ENCODE measurements at regions not wholly inside any gene's neighbourhood (a gene's known extent, or its start where the extent isn't known, plus 50 kb on each side); places are given as distances from the start of the nearest gene placed in this dataset.

DNA sequence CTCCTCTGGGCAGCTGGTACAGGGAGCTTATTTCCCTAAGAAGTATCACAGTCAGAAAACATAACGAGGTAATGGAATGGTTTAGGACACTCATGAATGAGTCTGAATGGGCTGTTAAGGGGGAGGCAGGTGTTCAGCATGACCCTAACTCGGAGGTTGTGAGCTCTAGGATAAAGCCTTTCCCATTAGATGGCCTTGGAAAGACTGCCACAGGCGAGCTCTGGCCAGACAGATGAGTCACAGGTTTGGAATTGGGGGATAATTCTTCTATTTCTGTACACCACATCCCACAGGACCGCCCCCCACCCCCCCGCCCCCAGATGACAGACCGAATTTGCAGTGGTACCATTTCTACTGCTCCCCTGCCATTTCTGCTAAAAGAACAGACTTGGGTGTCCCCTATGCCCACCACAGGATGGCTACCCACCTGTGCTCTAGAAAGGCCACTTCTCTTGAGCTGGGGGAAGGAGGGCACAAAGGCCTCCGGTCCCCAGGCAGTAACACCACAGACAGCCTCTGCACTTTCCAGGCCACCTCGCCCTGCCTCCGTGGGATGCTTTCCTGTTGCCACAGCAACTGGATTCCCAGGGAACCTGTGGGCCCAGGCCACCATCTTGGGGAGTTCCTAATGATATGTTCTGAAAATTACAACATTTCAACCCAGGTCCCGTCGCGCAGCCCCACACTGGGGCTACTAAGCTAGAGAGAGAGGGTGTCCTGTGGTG, 76.7 kb downstream of the TRIM29 start:
- DNase-seq (ENCODE audit: low spot score): no peak

GRCh38 chr11:120060512-120060911, 77.4 kb downstream of the TRIM29 start:
- no peak for DNase-seq (ENCODE audit: low spot score)

- DNase-seq (ENCODE audit: low spot score): no peak
These were observed 79.0 kb downstream of the TRIM29 start for GRCh38 chr11:120058931-120059330.

DNA sequence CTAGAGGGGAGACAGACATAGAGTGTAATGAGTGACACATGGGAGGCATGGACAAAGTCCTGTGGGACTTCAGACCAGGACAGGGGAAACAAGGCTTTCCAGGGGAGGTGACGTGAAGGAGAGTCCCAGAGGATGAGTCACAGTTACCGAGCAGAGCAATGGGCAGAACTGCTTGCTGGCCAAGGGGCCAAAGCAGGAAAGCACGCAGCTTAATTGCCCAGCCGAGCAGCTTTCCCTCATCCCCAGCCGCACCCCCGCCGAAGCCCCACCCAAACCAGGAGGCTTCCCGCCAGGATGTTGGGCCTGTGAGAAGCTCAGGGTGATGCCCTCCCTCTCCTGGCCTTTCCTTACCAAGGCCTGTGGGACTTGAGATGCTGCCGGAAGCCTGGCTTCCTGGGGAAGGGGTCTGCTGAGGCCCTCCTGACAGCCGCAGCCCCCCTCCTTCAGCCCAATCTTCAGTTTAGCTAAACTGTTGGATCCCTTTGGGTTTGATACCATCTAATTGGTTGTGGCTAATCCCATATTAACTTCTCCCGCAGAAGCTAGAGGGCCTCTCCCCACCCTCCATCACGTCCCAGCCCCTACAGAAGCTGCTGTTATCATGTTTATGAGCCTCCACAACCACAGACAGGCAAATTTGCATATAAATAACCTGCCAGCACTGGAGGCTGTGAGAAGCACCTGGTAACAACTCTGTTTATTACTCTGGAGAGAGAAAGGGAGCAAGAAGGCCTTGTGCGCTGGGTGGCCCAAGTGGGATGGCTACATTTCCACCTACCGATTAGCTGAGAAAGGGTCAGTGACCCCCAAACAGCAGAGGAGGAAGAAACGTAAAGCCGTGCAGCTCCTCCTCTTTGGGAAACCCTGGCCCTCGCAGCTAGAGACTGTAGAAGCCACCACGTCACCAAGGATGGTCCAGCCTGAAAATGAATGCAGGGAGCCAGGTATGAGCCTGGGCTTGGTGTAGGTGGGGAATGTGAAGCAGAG, 80.0 kb downstream of the TRIM29 start:
- no peak for DNase-seq (ENCODE audit: low spot score)

DNA sequence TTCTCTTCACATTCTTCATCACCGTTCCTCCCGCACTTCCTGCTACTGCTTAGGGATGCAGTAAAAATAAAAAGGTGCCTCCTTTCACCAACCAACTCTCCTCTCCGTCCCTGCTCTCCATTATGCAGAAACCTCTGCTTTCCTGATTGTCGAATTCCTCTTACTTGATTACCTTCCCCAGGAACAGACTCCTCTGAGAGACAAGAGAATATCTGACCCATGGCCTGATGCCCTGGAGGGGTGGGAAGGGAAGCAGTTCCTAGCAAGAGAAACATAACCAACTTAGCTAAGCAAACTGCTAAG, 80.9 kb downstream of the TRIM29 start:
- no peak for DNase-seq (ENCODE audit: low spot score)

DNA sequence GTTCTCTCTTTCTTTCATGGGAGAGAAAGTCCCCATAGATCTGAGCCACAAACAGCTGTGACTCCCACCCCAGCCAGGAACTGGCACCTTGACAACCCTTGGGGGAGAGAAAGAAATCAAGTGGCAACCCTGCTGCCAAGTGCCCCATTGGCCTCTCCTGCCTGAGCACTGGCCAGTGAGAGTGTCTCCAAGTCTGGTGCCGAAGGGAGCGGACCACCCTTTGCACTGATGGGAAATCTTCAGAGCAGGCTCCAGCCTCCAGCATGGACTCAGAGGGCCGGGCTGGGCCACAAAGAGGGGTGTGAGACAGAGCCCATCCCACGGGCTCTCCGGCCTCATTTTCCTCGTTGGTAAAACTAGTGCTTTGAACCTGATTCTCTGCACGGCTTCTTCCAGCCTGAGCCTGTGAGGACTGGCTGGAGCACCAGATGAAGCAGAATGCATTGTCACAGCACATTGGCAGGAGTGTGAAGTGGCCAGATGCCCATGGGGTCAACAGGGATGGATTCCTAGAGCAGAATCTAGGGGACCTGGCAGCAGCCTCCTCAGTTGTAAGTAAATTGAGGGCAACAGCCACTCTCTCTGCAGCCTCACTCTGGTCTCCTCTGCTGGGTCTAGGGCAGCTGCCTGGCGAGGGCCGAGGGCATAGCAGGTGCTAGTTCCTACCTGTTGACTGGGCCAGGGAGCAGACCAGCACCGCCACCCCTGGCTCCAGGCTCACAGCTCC, 81.4 kb downstream of the TRIM29 start:
- no peak for DNase-seq (ENCODE audit: low spot score)

GRCh38 chr11:120055646-120056045, 82.3 kb downstream of the TRIM29 start:
- DNase-seq (ENCODE audit: low spot score): no peak

GRCh38 chr11:120054753-120055045, 83.2 kb downstream of the TRIM29 start:
- DNase-seq (ENCODE audit: low spot score): no peak

DNA sequence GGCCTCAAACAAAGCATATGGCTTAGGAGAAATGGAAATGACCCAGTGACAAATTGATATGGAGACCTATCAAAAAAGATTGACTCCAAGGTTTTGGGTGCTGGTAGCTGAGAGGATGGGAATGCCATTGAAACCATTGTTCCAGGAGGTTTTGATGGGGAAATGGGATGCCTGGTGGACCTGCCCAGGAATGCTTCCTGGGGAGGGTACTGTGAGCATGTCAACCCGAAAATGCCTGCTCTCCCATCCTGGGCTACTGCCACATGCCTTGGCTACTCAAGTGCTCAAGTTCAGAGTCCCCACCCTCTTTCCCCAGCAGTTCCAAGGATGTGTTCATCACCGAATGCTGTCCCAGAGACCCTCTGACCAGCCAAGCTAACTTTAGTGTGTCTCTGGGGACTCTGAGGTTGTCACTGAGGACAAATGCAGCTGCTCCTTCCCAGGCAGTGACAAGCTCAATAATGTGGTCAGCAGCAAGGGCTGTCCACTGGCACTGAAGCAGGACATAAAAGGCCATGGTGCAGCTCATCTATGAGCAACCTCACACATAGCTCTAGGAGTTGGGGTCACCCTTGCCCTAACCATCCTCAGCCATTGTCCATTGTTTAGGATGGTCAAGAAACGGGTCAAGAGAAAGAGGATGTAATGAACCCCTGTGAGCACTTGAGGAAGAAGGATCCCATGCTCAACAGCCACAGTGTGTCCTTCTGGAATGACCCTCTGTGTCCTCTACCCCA, 83.7 kb downstream of the TRIM29 start:
- DNase-seq (ENCODE audit: low spot score): no peak

- DNase-seq (ENCODE audit: low spot score): no peak
These were observed 85.6 kb downstream of the TRIM29 start for GRCh38 chr11:120052196-120052775.

GRCh38 chr11:120044011-120044675, 93.8 kb downstream of the TRIM29 start:
- no peak for DNase-seq (ENCODE audit: low spot score)

DNA sequence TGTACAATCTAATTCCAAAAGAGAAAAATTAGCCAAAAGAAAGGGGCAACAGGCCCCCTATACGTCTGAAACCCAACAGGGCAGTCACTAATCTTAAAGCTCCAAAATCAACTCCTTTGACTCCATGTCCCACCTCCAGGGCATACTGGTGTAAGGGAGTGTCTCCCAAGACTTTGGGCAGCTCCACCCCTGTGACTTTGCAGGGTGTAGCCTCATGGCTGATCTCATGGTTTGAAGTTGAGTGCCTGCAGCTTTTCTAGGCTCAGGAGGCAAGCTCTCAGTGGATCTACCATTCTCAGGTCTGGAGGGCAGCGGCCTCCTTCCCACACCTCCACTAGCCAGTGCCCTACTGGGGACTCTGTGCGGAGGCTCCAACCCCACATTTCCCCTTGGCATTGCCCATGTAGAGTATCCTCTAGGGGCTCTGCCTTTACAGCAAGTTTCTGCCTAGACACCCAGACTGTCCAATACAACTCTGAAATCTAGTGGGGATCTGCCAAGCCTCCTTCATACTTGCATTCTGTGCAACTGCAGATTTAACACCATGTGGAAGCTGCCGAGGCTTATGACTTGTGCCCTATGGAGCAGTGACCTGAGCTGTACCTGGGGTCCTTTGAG, 94.5 kb downstream of the TRIM29 start:
- DNase-seq (ENCODE audit: low spot score): no peak

GRCh38 chr11:120041625-120042024, 96.3 kb downstream of the TRIM29 start:
- DNase-seq (ENCODE audit: low spot score): no peak

- no peak for DNase-seq (ENCODE audit: low spot score)
These were observed 97.6 kb downstream of the TRIM29 start for GRCh38 chr11:120040151-120040840.

GRCh38 chr11:120039039-120039438, 98.9 kb downstream of the TRIM29 start:
- no peak for DNase-seq (ENCODE audit: low spot score)

DNA sequence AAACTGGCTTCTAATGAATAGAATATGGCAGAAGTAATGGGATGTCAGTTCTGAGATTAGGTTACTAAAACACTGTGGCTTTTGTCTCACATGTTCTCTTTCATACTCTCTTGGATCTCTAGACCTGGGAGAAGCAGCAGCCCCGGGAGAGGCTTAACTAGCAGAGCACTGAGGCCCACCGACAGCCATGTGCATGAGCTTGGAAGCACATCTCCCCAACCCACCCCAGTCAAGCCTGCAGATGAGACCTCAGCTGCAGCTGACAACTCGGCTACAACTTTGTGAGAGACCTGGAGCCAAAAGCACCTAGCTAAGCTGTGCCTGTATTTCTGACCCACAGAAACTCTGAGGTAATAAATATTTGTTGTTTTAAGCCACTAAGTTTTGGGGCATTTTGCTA, 100.8 kb downstream of the TRIM29 start:
- DNase-seq (ENCODE audit: low spot score): no peak

- no peak for DNase-seq (ENCODE audit: low spot score)
These were observed 102.2 kb downstream of the TRIM29 start for GRCh38 chr11:120035756-120036155.

DNA sequence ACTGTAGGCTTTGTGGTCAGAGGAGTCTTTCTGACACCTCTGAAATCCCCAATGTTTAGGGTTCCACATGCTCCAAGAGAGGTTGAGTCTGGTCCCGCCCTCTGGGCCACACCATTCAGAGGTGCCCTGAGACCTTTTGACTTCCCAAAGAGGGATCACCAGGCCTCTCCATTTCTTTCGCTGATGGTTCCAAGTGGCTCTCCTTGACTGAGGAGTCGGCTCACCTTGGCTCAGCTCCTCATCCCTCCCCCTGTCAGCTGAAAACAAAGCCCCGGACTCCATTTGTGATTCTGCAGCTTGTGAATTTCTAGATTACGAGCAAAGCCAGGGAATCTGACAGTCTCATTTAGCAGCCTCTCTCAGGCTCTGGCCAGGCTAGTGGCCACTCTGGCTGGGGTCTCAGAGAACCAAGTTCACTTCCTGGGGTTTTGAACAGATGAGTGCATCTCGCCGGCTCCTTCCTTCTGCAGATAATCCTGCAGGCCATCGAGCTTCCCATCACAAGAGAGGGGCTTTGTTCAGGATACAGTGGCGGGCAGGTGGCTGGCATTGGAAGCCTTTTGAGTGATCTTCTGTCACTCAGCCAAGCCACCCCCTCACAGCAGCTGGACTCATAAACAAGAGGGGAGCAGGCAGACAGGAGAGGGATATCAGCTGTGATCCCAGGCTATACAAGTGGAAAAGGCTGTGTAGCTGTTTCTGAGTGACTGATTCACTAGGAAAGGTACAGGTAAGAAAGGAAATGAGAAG, 102.9 kb downstream of the TRIM29 start:
- DNase-seq (ENCODE audit: low spot score): no peak

DNA sequence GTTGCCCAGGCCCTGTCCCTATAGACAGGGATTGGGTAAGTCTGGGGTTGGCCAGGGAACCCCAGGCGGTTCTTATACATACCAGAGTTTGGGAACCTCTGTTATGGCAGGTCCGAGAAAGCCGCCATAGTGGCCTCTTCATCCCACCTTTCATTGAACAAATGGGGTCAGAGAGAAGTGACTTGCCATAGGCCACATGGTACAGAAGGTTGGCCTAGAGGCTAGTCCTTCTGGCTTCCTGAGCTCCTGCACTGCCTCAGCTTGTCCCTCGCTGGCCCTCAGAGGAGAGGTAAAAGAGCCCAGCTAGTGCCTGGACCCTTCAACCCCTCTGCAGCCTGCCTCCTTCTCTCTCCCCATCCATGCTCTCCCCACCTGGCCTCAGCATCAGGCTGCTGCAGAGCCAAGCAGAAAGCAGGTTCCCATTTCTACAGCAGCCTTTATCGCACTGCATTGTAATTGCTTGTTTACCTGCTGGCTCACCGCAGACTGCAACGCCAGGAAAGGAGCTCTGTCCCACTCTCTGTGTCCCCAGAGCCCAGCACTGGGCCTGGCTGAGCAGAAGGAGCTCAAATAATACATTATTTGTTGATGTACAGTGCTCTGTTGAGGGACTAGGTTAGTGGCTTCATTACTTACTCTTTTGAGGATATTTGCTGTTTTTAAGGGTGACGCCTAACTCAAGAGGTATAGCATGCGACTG, 103.6 kb downstream of the TRIM29 start:
- no peak for DNase-seq (ENCODE audit: low spot score)
